ENCODE measurements at regions not wholly inside any gene's neighbourhood (a gene's known extent, or its start where the extent isn't known, plus 50 kb on each side); places are given as distances from the start of the nearest gene placed in this dataset.

GRCh38 chr4:9685692-9686091 lies 95.7 kb upstream of the DRD5 start:
- TF ChIP-seq CTCF (conservative IDR thresholded peaks at IDR 0.05; ENCODE audit: low read length) (no peak), EZH2phosphoT487 (IDR thresholded peaks at IDR 0.05; ENCODE audit: borderline replicate concordance) (no peak)

Data from Loucy (cell line).